GM18502 (cell line): ENCODE measurements at regions not wholly inside any gene's neighbourhood (a gene's known extent, or its start where the extent isn't known, plus 50 kb on each side); places are given as distances from the start of the nearest gene placed in this dataset.

ENCODE experiments used
- ATAC-seq: cut with Tn5 transposase; IDR thresholded peaks from one replicate; pipeline ENCODE4 v1.9.1; 2021; ENCODE audit warnings: mild to moderate bottlenecking; ENCODE audit not compliant: unreplicated experiment, poor library complexity

DNA sequence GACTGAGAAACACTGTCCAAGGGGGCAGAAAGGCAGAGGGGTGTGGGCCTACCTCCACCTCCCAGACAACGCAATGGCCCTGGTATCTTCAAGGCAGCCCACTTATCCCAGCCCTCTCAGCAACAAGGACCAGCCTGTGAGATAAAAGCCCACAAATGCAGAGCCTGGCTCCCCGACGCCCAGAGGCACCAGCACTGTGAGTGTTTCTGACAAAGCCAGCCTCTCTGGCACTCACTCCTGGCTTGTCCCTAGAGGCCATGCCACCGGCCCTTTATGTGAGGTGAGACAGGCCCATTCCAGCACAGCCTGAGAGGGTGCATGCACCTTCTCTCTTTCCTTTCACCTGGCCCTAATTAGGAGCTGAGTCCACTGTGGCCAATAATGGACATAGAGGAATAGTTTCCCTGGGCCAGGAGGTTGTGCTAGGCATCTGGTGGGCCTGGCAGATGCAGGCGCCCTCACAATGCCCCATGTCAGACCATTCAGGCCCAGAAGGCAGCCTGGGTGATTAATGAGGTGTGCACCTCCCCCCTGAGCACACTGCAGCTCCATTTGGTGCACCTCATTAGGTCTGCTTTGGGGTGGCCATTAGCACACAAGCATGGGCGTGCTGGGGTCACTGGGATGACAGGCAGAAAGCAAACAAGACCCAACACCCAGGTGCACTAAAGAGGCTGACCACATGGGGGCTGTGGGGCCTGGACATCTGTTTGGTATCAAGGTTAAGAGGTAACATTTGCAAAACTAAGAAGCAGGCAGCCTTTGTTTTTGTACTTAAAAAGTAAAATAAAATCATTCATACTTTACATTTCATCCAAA lies 176.0 kb downstream of the MED10 start:
- no peak for ATAC-seq

DNA sequence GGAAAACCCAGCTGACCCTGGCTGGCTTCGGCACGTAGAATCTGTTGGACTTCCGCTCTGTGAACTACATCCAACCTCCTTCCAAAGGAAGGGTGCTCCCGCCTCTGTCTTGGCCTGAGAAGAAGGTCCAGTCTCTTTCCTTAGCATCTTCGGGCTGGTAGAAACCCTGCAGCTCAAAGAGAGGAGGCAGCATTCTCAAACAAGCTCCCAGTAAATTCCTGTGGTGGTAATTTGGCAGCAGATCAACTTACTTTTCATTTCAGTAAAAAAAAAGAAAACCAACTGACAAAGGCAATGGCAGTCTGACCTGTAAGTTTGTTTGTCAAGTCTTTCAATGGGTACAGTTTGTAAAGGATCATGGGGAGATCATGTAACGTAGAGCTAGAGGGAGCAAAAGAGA lies 176.7 kb downstream of the MED10 start:
- ATAC-seq = no peak

DNA sequence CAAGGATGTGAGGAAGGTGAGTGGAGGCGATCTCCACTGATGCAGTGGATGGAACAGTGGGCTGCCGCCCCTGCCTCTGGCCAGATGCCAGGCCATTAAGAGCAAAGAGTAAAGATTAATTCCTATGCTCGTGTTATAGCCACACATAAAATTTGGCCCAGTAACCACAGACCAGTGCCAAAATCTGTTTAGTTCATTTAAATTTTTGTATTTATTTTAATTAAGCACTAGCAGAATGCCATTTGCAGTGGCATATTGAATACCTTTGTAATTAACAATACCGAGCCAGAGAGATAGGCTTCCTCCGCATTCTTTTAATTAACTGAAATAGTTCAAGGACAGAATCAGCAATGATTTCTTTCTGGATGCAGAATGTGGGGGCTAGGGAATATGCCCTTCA lies 179.8 kb downstream of the MED10 start:
- ATAC-seq = no peak

DNA sequence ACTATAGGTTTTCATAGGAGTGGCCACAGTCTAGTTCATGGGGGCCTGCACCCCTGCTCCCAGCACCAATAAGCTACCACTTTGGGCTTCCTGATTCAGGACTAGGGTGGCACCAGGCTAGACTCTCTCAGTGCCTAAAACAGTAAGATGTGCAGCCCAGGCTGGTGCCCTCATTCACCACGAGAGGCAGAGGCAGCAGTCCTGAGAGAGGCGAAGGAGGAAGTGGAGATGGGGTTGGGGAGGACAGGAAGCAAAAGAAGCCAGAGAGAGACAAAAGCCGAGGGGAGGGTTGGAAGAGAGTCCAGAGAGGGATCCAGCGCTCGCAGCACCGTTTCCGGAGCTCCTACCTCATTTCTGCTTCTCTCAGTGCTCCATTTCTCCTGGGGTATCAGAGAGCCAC lies 180.9 kb downstream of the MED10 start:
- no peak for ATAC-seq

DNA sequence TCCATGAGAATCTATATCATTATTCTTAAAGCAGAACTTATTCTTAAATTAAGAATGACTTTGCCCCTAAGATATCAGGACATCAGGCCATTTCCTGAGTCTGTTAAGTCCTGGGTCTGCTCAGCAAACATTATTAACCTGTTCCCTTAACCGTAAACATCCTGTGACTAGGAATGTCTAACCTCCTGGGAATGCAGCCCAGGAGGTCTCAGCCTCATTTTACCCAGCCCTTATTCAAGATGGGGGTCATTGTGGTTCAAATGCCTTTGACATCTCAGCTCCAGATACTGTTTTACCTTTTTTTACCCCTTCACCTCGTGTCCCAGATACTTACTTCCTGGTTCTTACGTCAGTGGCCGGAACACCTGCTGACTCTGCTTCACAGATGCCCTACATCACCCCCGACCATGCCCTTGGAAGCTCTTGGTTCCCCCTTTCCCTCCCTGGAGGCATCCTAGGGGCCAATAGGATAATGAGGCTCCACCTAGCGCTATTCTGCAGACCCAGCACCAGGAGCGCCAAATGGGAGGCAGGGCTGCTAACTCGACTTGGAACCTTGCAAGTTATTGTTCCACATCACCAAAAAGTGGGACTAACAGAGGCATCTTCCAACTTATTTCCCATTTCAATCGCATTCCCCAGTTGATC lies 182.5 kb downstream of the MED10 start:
- ATAC-seq = no peak

DNA sequence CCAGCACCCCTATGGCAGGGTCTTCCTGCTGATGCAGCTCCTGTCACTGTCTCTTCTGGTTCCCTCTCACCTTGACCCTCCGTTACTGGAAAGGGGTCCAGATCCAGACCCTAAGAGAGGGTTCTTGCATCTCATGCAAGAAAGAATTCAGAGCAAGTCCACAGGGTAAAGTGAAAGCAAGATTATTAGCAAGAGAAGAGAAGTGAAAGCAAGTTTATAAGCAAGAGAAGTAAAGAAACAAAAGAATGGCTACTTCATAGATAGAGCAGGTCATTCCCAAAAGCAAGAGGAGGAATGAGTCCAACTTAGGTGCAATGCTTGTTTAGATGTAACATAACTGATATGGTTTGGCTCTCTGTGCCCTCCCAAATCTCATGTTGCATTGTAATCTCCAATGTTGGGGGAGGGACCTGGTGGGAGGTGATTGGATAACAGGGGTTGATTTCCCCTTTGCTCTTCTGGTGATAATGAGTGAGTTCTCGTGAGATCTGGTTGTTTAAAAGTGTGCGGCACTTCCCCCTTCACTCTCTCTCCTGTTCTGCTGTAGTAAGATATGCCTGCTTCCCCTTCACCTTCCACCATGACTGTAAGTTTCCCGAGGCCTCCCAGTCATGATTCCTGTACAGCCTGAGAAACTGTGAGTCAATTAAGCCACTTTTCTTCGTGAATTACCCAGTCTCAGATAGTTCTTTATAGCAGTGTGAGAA lies 183.3 kb downstream of the MED10 start:
- peak; percentile 70 for ATAC-seq

DNA sequence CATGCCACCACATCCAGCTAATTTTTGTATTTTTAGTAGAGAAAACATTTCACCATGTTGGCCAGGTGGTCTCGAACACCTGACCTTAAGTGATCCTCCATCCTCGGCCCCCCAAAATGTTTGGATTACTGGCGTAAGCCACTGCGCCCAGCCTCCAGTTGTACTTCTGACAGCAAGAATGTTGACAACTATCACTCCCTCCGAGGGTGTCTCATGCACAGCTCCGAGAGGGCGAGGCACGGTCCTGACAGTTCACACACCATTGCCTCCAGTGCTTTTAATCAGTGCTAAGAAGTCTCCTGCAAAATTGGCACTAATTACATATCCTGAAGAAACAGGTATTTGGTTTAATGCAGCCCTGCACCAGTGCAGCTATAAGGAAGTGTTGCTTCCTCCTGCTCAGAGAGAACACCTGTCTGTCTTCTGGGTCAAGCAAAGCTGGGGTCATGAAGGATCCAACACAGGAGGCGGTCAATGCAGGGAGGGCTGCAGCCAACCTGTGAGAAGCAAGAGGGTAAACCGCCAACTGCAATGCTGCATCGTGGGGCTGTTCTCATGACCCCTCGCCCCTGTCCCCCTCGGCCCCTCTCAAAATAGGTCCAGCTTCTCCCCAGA lies 184.0 kb downstream of the MED10 start:
- no peak for ATAC-seq

DNA sequence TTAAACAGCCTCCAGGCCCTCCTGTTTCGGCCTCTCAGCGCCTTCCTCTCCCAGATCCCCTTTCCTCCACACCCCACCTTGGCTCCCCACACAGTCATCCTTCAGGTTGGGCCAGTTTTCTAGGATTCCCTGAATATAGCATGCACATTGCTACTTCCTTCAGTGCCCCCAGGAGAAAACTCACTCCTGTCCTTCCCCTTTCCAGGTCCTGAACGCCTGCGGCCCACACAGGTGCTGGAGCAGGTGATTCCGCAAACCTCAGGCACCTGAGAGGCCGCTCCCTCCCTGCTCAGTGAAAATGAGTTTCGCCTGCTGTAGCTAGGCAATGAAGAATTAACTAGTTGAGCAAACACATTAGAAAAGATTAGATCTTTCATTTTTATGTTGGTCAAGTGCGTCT lies 185.0 kb downstream of the MED10 start:
- no peak for ATAC-seq

DNA sequence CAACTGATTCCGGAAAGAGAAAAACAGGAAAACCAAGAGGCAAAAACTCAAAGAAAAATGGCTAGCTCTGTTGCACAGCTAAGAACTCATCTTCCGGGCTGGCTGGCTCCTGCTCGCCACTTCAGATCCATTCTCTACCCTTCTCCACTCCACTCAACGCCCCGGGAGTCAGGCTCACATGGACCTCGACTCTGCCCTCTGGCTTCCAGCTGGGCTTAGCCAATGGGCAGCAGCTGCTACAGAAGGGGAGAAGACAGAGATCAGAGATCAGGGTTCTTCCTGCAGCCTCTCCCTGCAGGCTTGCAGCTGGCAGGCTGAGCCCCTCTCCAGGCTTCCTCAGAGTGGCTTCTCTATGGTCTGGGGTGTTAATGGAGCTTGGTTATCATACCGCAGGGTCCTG lies 187.5 kb downstream of the MED10 start:
- ATAC-seq = no peak

DNA sequence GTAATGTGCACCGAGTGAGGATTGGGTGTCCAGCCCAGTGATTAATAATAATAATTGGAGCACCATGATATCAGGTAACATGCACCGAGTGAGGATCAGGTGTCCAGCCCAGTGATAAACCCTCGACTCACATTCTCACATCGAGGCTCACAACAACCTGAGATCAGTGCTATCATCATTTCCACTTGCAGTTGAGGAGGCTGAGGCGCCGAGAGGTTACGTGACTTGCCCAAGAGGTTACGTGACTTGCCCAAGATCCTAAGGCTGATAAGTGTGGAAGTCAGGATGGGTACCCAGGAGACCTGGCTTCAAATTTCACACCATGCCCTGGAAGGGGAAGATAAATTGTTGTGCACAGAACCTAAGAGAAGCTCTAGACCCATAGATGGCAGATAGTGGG lies 189.4 kb downstream of the MED10 start:
- ATAC-seq = no peak

DNA sequence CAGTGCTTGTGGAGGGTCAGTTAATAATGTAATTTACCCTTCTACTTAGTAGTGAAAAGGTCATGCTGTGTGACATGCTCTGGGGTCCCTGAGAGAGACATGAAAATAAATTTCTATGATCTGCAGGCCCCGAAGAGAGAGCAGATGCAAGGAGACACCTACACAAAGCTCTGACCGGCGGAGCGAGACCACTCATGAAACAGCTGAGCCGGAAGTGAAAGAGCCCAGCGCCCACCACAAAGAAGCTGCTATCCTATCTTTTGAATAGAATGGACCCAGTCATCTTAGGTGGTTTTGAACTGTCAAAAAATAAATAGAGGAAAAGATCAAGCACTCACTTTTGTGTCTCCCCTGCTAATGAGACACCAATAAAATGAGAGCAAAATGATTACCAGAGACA lies 190.0 kb downstream of the MED10 start:
- ATAC-seq = peak; percentile 99

DNA sequence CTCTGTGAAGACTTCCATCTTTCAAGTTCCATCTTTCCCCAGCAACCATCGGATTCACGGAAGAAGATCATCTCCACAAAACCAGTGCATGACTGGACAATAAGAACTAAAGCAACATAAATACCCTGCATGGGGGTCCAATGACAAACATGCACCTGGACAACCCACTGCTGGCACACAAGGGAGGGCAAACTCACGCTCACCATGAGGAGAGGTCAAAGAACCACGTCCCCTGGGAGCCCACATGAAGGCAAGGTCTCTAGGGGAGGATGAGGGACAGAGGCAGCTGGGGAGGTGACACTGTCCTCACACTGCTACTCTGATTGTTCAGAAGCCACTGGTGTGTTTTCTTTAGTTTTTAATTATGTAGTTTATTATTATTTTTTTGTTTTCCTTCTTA lies 190.8 kb downstream of the MED10 start:
- no peak for ATAC-seq

DNA sequence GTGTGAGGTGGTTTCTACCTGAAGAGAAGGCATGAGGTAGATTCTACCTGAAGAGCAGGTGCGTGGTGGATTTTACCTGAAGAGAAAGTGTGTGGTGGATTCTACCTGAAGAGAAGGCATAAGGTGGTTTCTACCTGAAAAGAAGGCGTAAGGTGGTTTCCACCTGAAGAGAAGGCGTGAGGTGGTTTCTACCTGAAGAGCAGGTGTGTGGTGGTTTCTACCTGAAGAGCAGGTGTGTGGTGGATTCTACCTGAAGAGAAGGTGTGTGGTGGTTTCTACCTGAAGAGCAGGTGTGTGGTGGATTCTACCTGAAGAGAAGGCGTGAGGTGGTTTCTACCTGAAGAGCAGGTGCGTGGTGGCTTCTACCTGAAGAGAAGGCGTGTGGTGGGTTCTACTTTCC lies 192.8 kb downstream of the MED10 start:
- ATAC-seq = no peak

DNA sequence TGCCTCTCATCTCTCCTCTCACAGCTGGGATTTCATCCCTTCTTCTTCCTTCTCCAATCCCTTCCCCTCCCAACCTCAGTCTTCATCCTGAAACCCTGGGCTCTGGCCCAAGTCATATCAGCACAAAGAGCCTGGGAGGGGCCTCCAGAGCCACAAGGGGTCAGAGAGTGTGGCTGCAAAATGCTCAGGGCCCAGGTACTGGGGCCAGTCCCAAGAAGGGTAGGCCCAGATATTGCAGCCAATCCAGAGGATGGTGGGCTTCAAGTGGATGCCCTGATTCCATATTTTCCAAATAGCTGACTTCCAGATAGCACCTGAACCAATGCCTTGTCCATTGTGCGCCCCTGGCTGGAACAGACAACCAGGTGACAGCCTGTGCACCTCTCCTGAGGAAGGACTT lies 193.9 kb downstream of the MED10 start:
- no peak for ATAC-seq

DNA sequence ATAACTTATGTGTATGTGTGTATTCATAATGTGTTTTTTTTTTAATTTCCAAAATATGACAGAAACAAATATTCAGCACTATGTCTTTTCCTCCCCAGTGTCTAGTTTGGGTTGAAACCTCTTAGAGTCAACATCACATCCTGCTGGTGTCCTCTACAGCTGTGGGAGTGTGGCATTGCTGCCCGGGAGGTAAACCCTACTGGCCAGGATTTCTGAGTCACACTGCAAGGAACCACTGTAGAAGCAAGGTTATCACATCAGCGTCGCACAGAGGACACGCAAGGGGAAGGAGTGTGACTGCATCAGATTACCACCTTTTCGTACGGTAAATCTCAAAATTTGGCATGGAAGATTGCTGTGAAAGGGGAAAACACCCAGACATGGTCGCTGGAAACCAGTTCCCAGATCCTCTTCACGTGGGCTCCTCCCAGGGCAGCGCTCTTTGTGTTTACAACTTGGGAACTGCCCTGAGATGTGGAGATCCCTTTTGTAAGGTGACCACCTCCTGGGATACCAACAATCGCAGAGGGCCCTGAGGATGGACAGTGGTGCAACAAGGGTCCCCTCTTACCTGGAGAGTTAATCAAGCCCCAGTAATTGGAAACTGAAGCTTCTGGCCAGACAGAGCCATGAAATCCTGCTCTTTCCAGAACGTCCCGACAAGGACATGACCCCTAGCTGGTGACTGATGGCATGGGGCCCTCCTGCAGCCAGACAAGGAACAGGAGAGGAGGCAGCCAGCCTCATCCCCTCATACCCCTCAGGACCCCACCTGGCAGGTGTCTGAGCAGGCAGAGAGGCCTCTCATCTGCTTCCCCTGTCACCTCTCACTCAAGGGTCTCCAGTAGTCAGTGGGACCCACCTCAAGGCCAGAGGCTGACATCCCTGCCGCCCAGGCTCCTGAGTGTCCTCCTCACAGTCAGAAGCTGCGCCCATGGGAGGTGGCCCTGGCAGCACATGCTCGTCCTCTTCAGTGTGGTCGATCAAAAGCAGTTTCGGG lies 194.7 kb downstream of the MED10 start:
- no peak for ATAC-seq

DNA sequence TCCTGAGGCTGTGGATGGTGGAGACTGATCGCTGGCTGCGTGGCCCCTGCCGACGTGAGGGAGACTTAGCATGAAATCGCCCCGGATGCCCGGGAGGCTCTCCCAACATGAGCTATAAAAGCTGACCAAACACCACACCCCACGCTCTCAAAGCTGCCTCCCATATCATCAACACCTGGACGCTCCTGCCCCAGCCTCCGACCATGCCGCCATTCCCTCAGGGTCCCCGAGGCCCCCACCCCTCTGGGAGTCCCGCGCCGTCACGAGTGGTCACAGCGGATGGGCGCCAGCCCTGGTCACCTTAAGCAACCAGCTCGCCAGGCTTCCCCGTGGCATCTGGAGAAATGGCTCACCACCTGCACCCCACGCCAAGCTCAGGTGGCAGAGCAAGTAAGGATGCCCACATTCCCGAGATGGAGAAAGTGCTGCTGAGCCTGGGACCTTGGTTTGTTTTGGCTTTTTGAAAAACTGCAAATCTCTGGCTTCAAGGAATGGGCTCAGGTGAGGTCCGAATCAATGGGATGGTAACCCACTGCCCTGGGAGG lies 196.0 kb downstream of the MED10 start:
- ATAC-seq = no peak

DNA sequence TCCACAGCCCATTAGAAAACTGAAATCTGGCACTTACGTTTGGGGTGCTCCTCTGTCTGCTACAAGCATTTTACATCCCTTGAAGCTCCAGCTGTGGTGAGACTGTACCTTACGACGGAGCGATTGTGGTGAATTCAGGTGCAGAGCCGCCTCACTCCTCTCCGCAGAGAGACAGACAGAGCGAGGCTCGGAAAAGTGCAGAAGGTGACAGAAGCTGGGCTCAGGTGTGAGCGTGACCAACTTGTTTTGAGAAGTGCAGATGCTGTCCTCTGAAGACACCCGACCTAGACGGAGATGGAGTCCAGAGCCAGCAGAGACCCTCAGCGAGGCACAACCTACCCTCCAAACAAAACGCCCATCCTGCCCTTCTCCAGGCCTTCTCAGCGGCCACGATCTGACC lies 196.5 kb downstream of the MED10 start:
- ATAC-seq = no peak

DNA sequence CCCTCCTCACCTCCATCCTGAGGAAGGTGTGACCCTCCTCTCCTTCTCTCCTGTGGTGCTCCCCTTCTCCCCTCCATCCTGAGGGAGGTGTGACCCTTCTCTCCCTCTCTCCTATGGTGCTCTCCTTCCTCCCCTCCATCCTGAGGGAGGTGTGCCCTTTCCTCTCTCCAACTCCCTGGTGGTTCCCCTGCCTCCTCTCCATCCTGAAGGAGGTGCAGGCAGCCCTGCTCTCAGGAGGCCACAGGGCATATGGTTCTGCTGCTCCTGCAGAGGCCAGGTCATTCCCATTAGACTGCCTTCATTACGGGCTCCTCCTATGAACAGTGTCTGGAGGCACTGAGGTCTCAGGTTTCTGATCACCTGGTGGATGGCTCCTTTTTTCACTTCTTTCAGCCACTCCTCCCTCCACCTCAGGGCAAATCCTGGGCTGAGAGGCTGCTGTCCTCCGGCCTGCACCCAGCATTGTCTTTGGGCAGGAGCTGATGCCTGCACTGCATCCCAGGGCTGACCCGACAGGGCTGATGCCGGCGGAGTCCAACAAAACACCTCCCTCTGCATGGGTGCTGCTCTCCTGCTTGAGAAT lies 197.1 kb downstream of the MED10 start:
- ATAC-seq = no peak

DNA sequence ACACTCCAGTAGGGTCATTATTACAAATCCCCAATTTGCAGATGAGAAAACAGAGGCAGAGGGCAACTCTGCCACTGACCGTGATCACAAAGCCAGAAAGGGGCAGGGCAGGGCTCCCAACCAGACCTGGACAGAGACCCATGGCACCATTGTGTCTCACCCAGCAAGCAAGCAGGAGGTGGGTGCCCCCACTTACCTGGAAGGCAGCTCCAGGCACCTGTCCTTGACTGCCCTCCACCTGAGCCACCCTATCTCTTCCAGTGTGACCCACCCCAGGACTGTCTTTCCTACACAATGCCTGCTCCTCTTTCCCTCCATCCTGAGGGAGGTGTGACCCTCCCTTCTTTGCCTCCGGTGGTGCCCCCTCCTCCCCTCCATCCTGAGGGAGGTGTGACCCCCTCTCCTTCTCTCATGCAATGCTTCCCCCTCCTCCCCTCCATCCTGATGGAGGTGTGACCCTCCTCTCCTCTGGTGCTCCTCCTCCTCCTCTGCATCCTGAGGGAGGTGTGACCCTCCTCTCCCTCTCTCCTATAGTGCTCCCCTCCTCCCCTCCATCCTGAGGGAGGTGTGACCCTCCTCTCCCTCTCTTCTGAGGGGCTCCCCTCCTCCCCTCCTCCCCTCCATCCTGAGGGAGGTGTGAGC lies 198.0 kb downstream of the MED10 start:
- ATAC-seq = no peak
